KMS-11 (cell line): ENCODE measurements at regions not wholly inside any gene's neighbourhood (a gene's known extent, or its start where the extent isn't known, plus 50 kb on each side); places are given as distances from the start of the nearest gene placed in this dataset.

Source experiments
- H2AFZ ChIP-seq: fragments of 200-600 bp; sonication (generic); 2 replicates; pipeline ENCODE4 v1.6.1; 2016; ENCODE audit warnings: antibody characterized with exemption, mixed run types, low read depth
- H3K27ac ChIP-seq: fragments of 200-600 bp; sonication (generic); 2 replicates; pipeline ENCODE4 v1.6.1; 2016; ENCODE audit warnings: mild to moderate bottlenecking, mixed run types
- H3K27me3 ChIP-seq: fragments of 200-600 bp; sonication (generic); 2 replicates; pipeline ENCODE4 v1.6.1; 2017; ENCODE audit warnings: mild to moderate bottlenecking, low read depth, mixed run types, moderate library complexity; ENCODE audit not compliant: insufficient read depth
- H3K36me3 ChIP-seq: fragments of 200-600 bp; sonication (generic); 2 replicates; pipeline ENCODE4 v1.6.1; 2017; ENCODE audit warnings: mild to moderate bottlenecking, mixed run types; ENCODE audit not compliant: insufficient read depth
- H3K4me1 ChIP-seq: fragments of 200-600 bp; sonication (generic); 2 replicates; pipeline ENCODE4 v1.6.1; 2016; ENCODE audit warnings: mild to moderate bottlenecking, low read depth, mixed run types; ENCODE audit not compliant: poor library complexity, severe bottlenecking
- H3K4me2 ChIP-seq: fragments of 200-600 bp; sonication (generic); 2 replicates; pipeline ENCODE4 v1.7.0; 2016; ENCODE audit warnings: mild to moderate bottlenecking, mixed run types
- H3K4me3 ChIP-seq: fragments of 200-600 bp; sonication (generic); IDR thresholded peaks from 2 replicates; pipeline ENCODE4 v1.6.1; 2017; ENCODE audit warnings: low read depth, low read length, mixed read lengths; ENCODE audit not compliant: insufficient read depth
- H3K79me2 ChIP-seq: fragments of 200-600 bp; sonication (generic); 2 replicates; pipeline ENCODE4 v1.6.1; 2016; ENCODE audit warnings: low read depth, mixed run types; ENCODE audit not compliant: insufficient read depth
- H3K9ac ChIP-seq: fragments of 200-600 bp; sonication (generic); 2 replicates; pipeline ENCODE4 v1.6.1; 2016; ENCODE audit warnings: mild to moderate bottlenecking, mixed run types
- H4K20me1 ChIP-seq: fragments of 200-600 bp; sonication (generic); 2 replicates; pipeline ENCODE4 v1.6.1; 2016; ENCODE audit warnings: mild to moderate bottlenecking, mixed run types; ENCODE audit not compliant: insufficient read depth
- CTCF ChIP-seq: fragments of 200-600 bp; sonication (generic); conservative IDR thresholded peaks from 2 replicates; pipeline ENCODE4 v1.6.1; 2017; ENCODE audit warnings: low read depth, mild to moderate bottlenecking, antibody characterized with exemption, low read length, moderate library complexity, mixed read lengths

- no peak for TF ChIP-seq CTCF
- Histone ChIP-seq H3K4me3 (no peak overlapping the region), H3K27ac (no peak overlapping the region), H3K27me3 (no peaks in the 10 kb centered on the region), H3K9ac (no peak overlapping the region), H2AFZ (no peak overlapping the region), H3K79me2 (no peaks in the 10 kb centered on the region), H3K4me2 (no peak overlapping the region), H3K4me1 (peaks cover 78% of the 10 kb centered on the region), H4K20me1 (no peaks in the 10 kb centered on the region), H3K36me3 (no peaks in the 10 kb centered on the region)
Measured at GRCh38 chr18:71329563-71329962, 1040.7 kb downstream of the SOCS6 start.

GRCh38 chr18:71329114-71329513 lies 1040.3 kb downstream of the SOCS6 start:
- H3K27ac ChIP-seq: no peak overlapping the region
- H3K36me3 ChIP-seq: no peaks in the 10 kb centered on the region
- H3K79me2 ChIP-seq: no peaks in the 10 kb centered on the region
- peaks cover 83% of the 10 kb centered on the region for H3K4me1 ChIP-seq
- no peak overlapping the region for H3K4me3 ChIP-seq
- H3K4me2 ChIP-seq: no peak overlapping the region
- no peaks in the 10 kb centered on the region for H3K27me3 ChIP-seq
- no peak overlapping the region for H2AFZ ChIP-seq
- no peak for TF ChIP-seq CTCF
- H3K9ac ChIP-seq: no peak overlapping the region
- H4K20me1 ChIP-seq: no peaks in the 10 kb centered on the region

- Histone ChIP-seq H3K27me3 (no peaks in the 10 kb centered on the region), H3K9ac (peak overlapping the region; percentile 9; the same call in 1 of the 2 replicates), H3K27ac (peak overlapping the region; percentile 45), H4K20me1 (no peaks in the 10 kb centered on the region), H3K36me3 (no peaks in the 10 kb centered on the region), H3K79me2 (no peaks in the 10 kb centered on the region), H3K4me2 (peak overlapping the region; percentile 67), H3K4me1 (peaks cover 95% of the 10 kb centered on the region), H2AFZ (peak overlapping the region; percentile 53), H3K4me3 (no peak overlapping the region)
- TF ChIP-seq CTCF: no peak
Measured at GRCh38 chr18:71327850-71328249, 1039.0 kb downstream of the SOCS6 start.

GRCh38 chr18:71327441-71327840 lies 1038.6 kb downstream of the SOCS6 start:
- Histone ChIP-seq H3K27me3 (no peaks in the 10 kb centered on the region), H3K36me3 (no peaks in the 10 kb centered on the region), H3K79me2 (no peaks in the 10 kb centered on the region), H3K27ac (peak overlapping the region; percentile 45), H4K20me1 (no peaks in the 10 kb centered on the region), H3K4me2 (peak overlapping the region; percentile 67), H3K9ac (peak overlapping the region; percentile 9; the same call in 1 of the 2 replicates), H3K4me1 (peaks cover 98% of the 10 kb centered on the region), H2AFZ (peak overlapping the region; percentile 53), H3K4me3 (no peak overlapping the region)
- no peak for TF ChIP-seq CTCF

GRCh38 chr18:71326826-71327225 lies 1038.0 kb downstream of the SOCS6 start:
- peak overlapping the region; percentile 53; the same call in 1 of the 2 replicates for H2AFZ ChIP-seq
- peak overlapping the region; percentile 1; the same call in 1 of the 2 replicates for H3K4me2 ChIP-seq
- no peaks in the 10 kb centered on the region for H3K36me3 ChIP-seq
- H3K4me1 ChIP-seq: peaks cover 97% of the 10 kb centered on the region
- H3K27ac ChIP-seq: no peak overlapping the region
- H4K20me1 ChIP-seq: no peaks in the 10 kb centered on the region
- no peak for TF ChIP-seq CTCF
- H3K4me3 ChIP-seq: no peak overlapping the region
- H3K79me2 ChIP-seq: no peaks in the 10 kb centered on the region
- no peaks in the 10 kb centered on the region for H3K27me3 ChIP-seq
- H3K9ac ChIP-seq: no peak overlapping the region
